Nucleus accumbens (tissue), 56 donors: ENCODE measurements at regions not wholly inside any gene's neighbourhood (a gene's known extent, or its start where the extent isn't known, plus 50 kb on each side); places are given as distances from the start of the nearest gene placed in this dataset.
A peak's percentile ranks its signal among the peaks of the same experiment; 100 is the strongest.

Experiments used
- DNase-seq, 56 donors: peaks; one replicate each; lab custom pipeline; 2025; lab: John Stamatoyannopoulos, UW

GRCh38 chr1:222910699-222911098 is 95.9 kb downstream of the DISP1 start:
- DNase-seq, result no peak

- no peak for DNase-seq
These were observed 97.0 kb downstream of the DISP1 start for GRCh38 chr1:222911866-222912265.

- no peak for DNase-seq
These were observed 97.9 kb downstream of the DISP1 start for GRCh38 chr1:222912730-222913129.

GRCh38 chr1:222914861-222915632 is 100.2 kb downstream of the DISP1 start:
- no peak for DNase-seq

GRCh38 chr1:222916100-222916499 is 101.3 kb downstream of the DISP1 start:
- no peak for DNase-seq

GRCh38 chr1:222918801-222919477 is 104.1 kb downstream of the DISP1 start:
- no peak for DNase-seq

GRCh38 chr1:222919478-222919865 is 104.6 kb downstream of the DISP1 start:
- DNase-seq, result no peak

GRCh38 chr1:222920169-222920568 is 105.3 kb downstream of the DISP1 start:
- no peak for DNase-seq

- DNase-seq, result no peak
These were observed 107.1 kb downstream of the DISP1 start for GRCh38 chr1:222921945-222922344.

- DNase-seq, result no peak
These were observed 108.7 kb downstream of the DISP1 start for GRCh38 chr1:222923506-222923905.

- no peak for DNase-seq
These were observed 109.4 kb downstream of the DISP1 start for GRCh38 chr1:222924136-222924706.

GRCh38 chr1:222926566-222926965 is 111.7 kb downstream of the DISP1 start:
- peak in 1 of 56 donors; percentile 5 for DNase-seq

- no peak for DNase-seq
These were observed 112.2 kb downstream of the DISP1 start for GRCh38 chr1:222927031-222927430.

GRCh38 chr1:222928212-222928611 is 113.4 kb downstream of the DISP1 start:
- peak in 35 of 56 donors; percentile 1 to 62 (median 11) for DNase-seq

GRCh38 chr1:222930070-222930469 is 115.2 kb downstream of the DISP1 start:
- DNase-seq, result no peak

GRCh38 chr1:222931023-222931422 is 116.2 kb downstream of the DISP1 start:
- no peak for DNase-seq

- DNase-seq, result no peak
These were observed 118.4 kb downstream of the DISP1 start for GRCh38 chr1:222933273-222933672.

- DNase-seq, result no peak
These were observed 120.5 kb downstream of the DISP1 start for GRCh38 chr1:222935239-222935900.

GRCh38 chr1:222936042-222936441 is 121.2 kb downstream of the DISP1 start:
- DNase-seq, result no peak

- no peak for DNase-seq
These were observed 124.1 kb downstream of the DISP1 start for GRCh38 chr1:222938986-222939385.

- DNase-seq, result no peak
These were observed 125.3 kb downstream of the DISP1 start for GRCh38 chr1:222940095-222940494.
